GM23338 (cell line): ENCODE measurements at regions not wholly inside any gene's neighbourhood (a gene's known extent, or its start where the extent isn't known, plus 50 kb on each side); places are given as distances from the start of the nearest gene placed in this dataset.

Experiments used
- ATAC-seq: fragments of 200-7000 bp; cut with Tn5 transposase; 3 replicates; pipeline ENCODE4 v1.9.1; 2020
- DNase-seq: peaks from one replicate; pipeline ENCODE4 v3.0.0-alpha.2; 2015; ENCODE audit warnings: low spot score
- H2AFZ ChIP-seq: fragments of 200-600 bp; sonication (generic); 2 replicates; pipeline ENCODE4 v1.8.0; 2016; ENCODE audit warnings: antibody characterized with exemption, mild to moderate bottlenecking, moderate library complexity
- H3F3A ChIP-seq: fragments of 200-600 bp; sonication (generic); replicated peaks from 2 replicates; pipeline ENCODE4 v1.8.0; 2017; ENCODE audit warnings: antibody characterized with exemption, mixed run types, low read depth
- H3K27ac ChIP-seq: fragments of 200-600 bp; sonication (generic); 2 replicates; pipeline ENCODE4 v1.6.1; 2016; ENCODE audit warnings: low read depth
- H3K27me3 ChIP-seq: fragments of 200-600 bp; sonication (generic); 2 replicates; pipeline ENCODE4 v1.8.0; 2016; ENCODE audit warnings: mild to moderate bottlenecking, mixed run types, moderate library complexity; ENCODE audit not compliant: insufficient read depth
- H3K36me3 ChIP-seq: fragments of 200-600 bp; sonication (generic); 2 replicates; pipeline ENCODE4 v1.8.0; 2016; ENCODE audit warnings: mild to moderate bottlenecking; ENCODE audit not compliant: insufficient read depth
- H3K4me1 ChIP-seq: fragments of 200-600 bp; sonication (generic); 2 replicates; pipeline ENCODE4 v1.8.0; 2016; ENCODE audit warnings: mild to moderate bottlenecking, moderate library complexity; ENCODE audit not compliant: insufficient read depth
- H3K4me2 ChIP-seq: fragments of 200-600 bp; sonication (generic); 2 replicates; pipeline ENCODE4 v1.7.1; 2017; ENCODE audit warnings: mixed run types
- H3K4me3 ChIP-seq: fragments of 200-600 bp; sonication (generic); 2 replicates; pipeline ENCODE4 v1.6.1; 2016; ENCODE audit warnings: mixed run types
- H3K79me2 ChIP-seq: fragments of 200-600 bp; sonication (generic); replicated peaks from 2 replicates; pipeline ENCODE4 v1.8.0; 2017; ENCODE audit warnings: mild to moderate bottlenecking; ENCODE audit not compliant: insufficient read depth
- H3K9me2 ChIP-seq: fragments of 200-600 bp; sonication (generic); 2 replicates; pipeline ENCODE4 v1.8.0; 2017; ENCODE audit not compliant: insufficient read depth
- H4K20me1 ChIP-seq: fragments of 200-600 bp; sonication (generic); replicated peaks from 2 replicates; pipeline ENCODE4 v1.8.0; 2017; ENCODE audit warnings: mild to moderate bottlenecking; ENCODE audit not compliant: insufficient read depth
- H3K27ac Mint-ChIP-seq: 2 replicates; pipeline ENCODE4 v1.8.0; 2020; ENCODE audit warnings: inconsistent platforms, mild to moderate bottlenecking, moderate library complexity, mixed read lengths
- H3K27me3 Mint-ChIP-seq: 3 replicates; pipeline ENCODE4 v1.8.0; 2022; ENCODE audit warnings: low read depth, mild to moderate bottlenecking, moderate library complexity, mixed read lengths, inconsistent platforms; ENCODE audit not compliant: insufficient read depth, poor library complexity
- H3K36me3 Mint-ChIP-seq: 3 replicates; pipeline ENCODE4 v1.8.0; 2021; ENCODE audit warnings: low read depth, mild to moderate bottlenecking, inconsistent platforms, moderate library complexity, mixed read lengths
- H3K4me1 Mint-ChIP-seq: 3 replicates; pipeline ENCODE4 v1.8.0; 2020; ENCODE audit warnings: mild to moderate bottlenecking, inconsistent platforms, mixed read lengths
- H3K4me3 Mint-ChIP-seq: 3 replicates; pipeline ENCODE4 v1.8.0; 2021; ENCODE audit warnings: moderate library complexity, mild to moderate bottlenecking, inconsistent platforms, mixed read lengths
- H3K9me3 Mint-ChIP-seq: 3 replicates; pipeline ENCODE4 v1.8.0; 2020; ENCODE audit warnings: moderate library complexity, mild to moderate bottlenecking, inconsistent platforms, mixed read lengths
- CREB1 ChIP-seq: fragments of 250-450 bp; sonication (Bioruptor Pico); IDR thresholded peaks from 2 replicates; pipeline ENCODE4 v1.5.0; 2020; ENCODE audit warnings: low read depth, mild to moderate bottlenecking, moderate library complexity
- CTCF ChIP-seq, 2 experiments: fragments of 200-600 bp in 1 of 2; sonication (generic) in 1 of 2; conservative IDR thresholded peaks; 2 replicates each; pipeline versions ENCODE4 v1.5.1 to v1.6.1; 2016 to 2017; ENCODE audit warnings: antibody characterized with exemption in 2 of 2, low read depth in 2 of 2, mild to moderate bottlenecking in 2 of 2, moderate library complexity in 1 of 2
- ETS1 ChIP-seq: IDR thresholded peaks from 2 replicates; pipeline ENCODE4 v1.6.1; 2016; ENCODE audit warnings: antibody characterized with exemption
- EZH2 ChIP-seq: fragments of 200-600 bp; sonication (generic); IDR thresholded peaks from one replicate; pipeline ENCODE4 v1.8.0; 2017; ENCODE audit warnings: antibody characterized with exemption, mild to moderate bottlenecking, low read depth; ENCODE audit not compliant: unreplicated experiment
- NANOG ChIP-seq: IDR thresholded peaks from 2 replicates; pipeline ENCODE4 v1.6.1; 2016; ENCODE audit warnings: antibody characterized with exemption, borderline replicate concordance
- STAT1 ChIP-seq: IDR thresholded peaks from one replicate; pipeline ENCODE4 v1.6.1; 2016; ENCODE audit warnings: antibody characterized with exemption; ENCODE audit not compliant: unreplicated experiment
- ZNF114 ChIP-seq: fragments of 250-450 bp; sonication (Bioruptor Pico); IDR thresholded peaks from 2 replicates; pipeline ENCODE4 v1.5.0; 2020; ENCODE audit warnings: mild to moderate bottlenecking, moderate library complexity
- ZNF331 ChIP-seq: fragments of 250-450 bp; sonication (Bioruptor Pico); IDR thresholded peaks from 2 replicates; pipeline ENCODE4 v1.5.0; 2020; ENCODE audit warnings: low read depth, mild to moderate bottlenecking, moderate library complexity

GRCh38 chr5:166716856-166717492 is 1574.5 kb upstream of the WWC1 start:
- no peak overlapping the region for H3K27ac ChIP-seq
- H3K4me1 ChIP-seq: peaks cover 21% of the 10 kb centered on the region
- no peaks in the 10 kb centered on the region for H3F3A ChIP-seq
- H3K9me2 ChIP-seq: peaks cover 18% of the 10 kb centered on the region; the same call in 1 of the 2 replicates
- H3K79me2 ChIP-seq: no peaks in the 10 kb centered on the region
- Mint-ChIP-seq H3K36me3 (peaks cover 4% of the 10 kb centered on the region; the same call in 1 of the 3 replicates), H3K9me3 (peaks cover 8% of the 10 kb centered on the region), H3K4me3 (no peak overlapping the region), H3K27ac (no peak overlapping the region), H3K4me1 (peaks cover 23% of the 10 kb centered on the region), H3K27me3 (peaks cover 2% of the 10 kb centered on the region)
- no peaks in the 10 kb centered on the region for H3K36me3 ChIP-seq
- no peak overlapping the region for H3K4me2 ChIP-seq
- ATAC-seq (no peak), DNase-seq (no peak)
- H3K27me3 ChIP-seq: no peaks in the 10 kb centered on the region
- H3K4me3 ChIP-seq: no peak overlapping the region
- H4K20me1 ChIP-seq: no peaks in the 10 kb centered on the region
- no peak for TF ChIP-seq ETS1
- TF ChIP-seq CREB1 (CRISPR knock-in tag): no peak
- no peak for TF ChIP-seq NANOG
- no peak for TF ChIP-seq STAT1
- 0 out of 2 replicates have a peak overlapping the region, but pooled peaks have one; percentile 43 for H2AFZ ChIP-seq

- no peaks in the 10 kb centered on the region for H3K36me3 ChIP-seq
- H3K9me2 ChIP-seq: peaks cover 20% of the 10 kb centered on the region; the same call in 1 of the 2 replicates
- H3K79me2 ChIP-seq: no peaks in the 10 kb centered on the region
- Mint-ChIP-seq H3K27ac (no peak overlapping the region), H3K4me3 (no peak overlapping the region), H3K9me3 (peaks cover 4% of the 10 kb centered on the region; the same call in 1 of the 3 replicates), H3K4me1 (peaks cover under 1% of the 10 kb centered on the region; the same call in 1 of the 3 replicates), H3K27me3 (no peaks in the 10 kb centered on the region), H3K36me3 (0 out of 3 replicates have a peak, but pooled peaks cover 3% of the 10 kb centered on the region)
- no peaks in the 10 kb centered on the region for H4K20me1 ChIP-seq
- no peak for DNase-seq
- no peak for TF ChIP-seq NANOG
- no peak for TF ChIP-seq ZNF331 (CRISPR knock-in tag)
- no peak for TF ChIP-seq CREB1 (CRISPR knock-in tag)
- no peak for TF ChIP-seq CTCF (conservative IDR thresholded peaks at IDR 0.05; ENCODE audit: low read depth in 2 of 2)
- TF ChIP-seq EZH2: no peak
- TF ChIP-seq ZNF114 (CRISPR knock-in tag): no peak
- no peaks in the 10 kb centered on the region for H3F3A ChIP-seq
- H3K27me3 ChIP-seq: no peaks in the 10 kb centered on the region
- no peaks in the 10 kb centered on the region for H3K4me1 ChIP-seq
- H3K27ac ChIP-seq: no peak overlapping the region
- no peak for ATAC-seq
- no peak overlapping the region for H3K4me2 ChIP-seq
- H2AFZ ChIP-seq: no peak overlapping the region
- H3K4me3 ChIP-seq: no peak overlapping the region
Observed at GRCh38 chr5:166719991-166720390, 1571.5 kb upstream of the WWC1 start.
